ENCODE measurements at regions not wholly inside any gene's neighbourhood (a gene's known extent, or its start where the extent isn't known, plus 50 kb on each side); places are given as distances from the start of the nearest gene placed in this dataset.

GRCh38 chr5:129821477-129822131 lies 73.7 kb downstream of the MINAR2 start:
- DNase-seq (ENCODE audit: low read depth in 2 of 2) = no peak

- no peak for DNase-seq (ENCODE audit: low read depth in 2 of 2)
Measured at GRCh38 chr5:129830288-129830687, 74.0 kb upstream of the CHSY3 start.

- DNase-seq (ENCODE audit: low read depth in 2 of 2) = no peak
Measured at GRCh38 chr5:129836321-129836720, 67.9 kb upstream of the CHSY3 start.

GRCh38 chr5:129844764-129845163 lies 59.5 kb upstream of the CHSY3 start:
- DNase-seq (ENCODE audit: low read depth in 2 of 2) = no peak

- DNase-seq (ENCODE audit: low read depth in 2 of 2) = peak; percentile 17 to 28
Measured at GRCh38 chr5:129852747-129853352, 51.4 kb upstream of the CHSY3 start.

GRCh38 chr5:129853588-129853987 lies 50.7 kb upstream of the CHSY3 start:
- DNase-seq (ENCODE audit: low read depth in 2 of 2) = no peak
